Calu3 (cell line): ENCODE measurements at regions not wholly inside any gene's neighbourhood (a gene's known extent, or its start where the extent isn't known, plus 50 kb on each side); places are given as distances from the start of the nearest gene placed in this dataset.

Experiments used
- BruUV-seq: library from RNA; stranded (reverse); fragments of 400-500 nt; replicated peaks from 2 replicates; lab custom pipeline; 2021; lab: Mats Ljungman, UMichigan
- CTCF ChIA-PET: fragments of 300-600 bp; sonication (Branson Sonifier 250); formaldehyde crosslinking; loops from one replicate; lab custom pipeline; 2022; ENCODE audit warnings: antibody characterized with exemption; lab: Charles Lee
- DNase-seq: peaks from one replicate; pipeline ENCODE4 v3.0.0; 2022
- H3K27ac Mint-ChIP-seq: one replicate; pipeline ENCODE4 v1.8.0; 2022; ENCODE audit warnings: mixed read lengths; ENCODE audit not compliant: unreplicated experiment
- H3K27me3 Mint-ChIP-seq: one replicate; pipeline ENCODE4 v1.8.0; 2022; ENCODE audit warnings: mixed read lengths; ENCODE audit not compliant: unreplicated experiment
- H3K36me3 Mint-ChIP-seq: one replicate; pipeline ENCODE4 v1.8.0; 2022; ENCODE audit warnings: mild to moderate bottlenecking, moderate library complexity, mixed read lengths; ENCODE audit not compliant: insufficient read depth, unreplicated experiment
- H3K4me1 Mint-ChIP-seq: one replicate; pipeline ENCODE4 v1.8.0; 2022; ENCODE audit warnings: mild to moderate bottlenecking, low read depth, mixed read lengths; ENCODE audit not compliant: unreplicated experiment
- H3K4me3 Mint-ChIP-seq: one replicate; pipeline ENCODE4 v1.8.0; 2022; ENCODE audit warnings: mild to moderate bottlenecking, low read depth, moderate library complexity, mixed read lengths; ENCODE audit not compliant: unreplicated experiment
- H3K9me3 Mint-ChIP-seq: one replicate; pipeline ENCODE4 v1.8.0; 2022; ENCODE audit warnings: low read depth, mixed read lengths; ENCODE audit not compliant: unreplicated experiment
- CTCF ChIP-seq: fragments of 200-600 bp; IDR thresholded peaks from one replicate; pipeline ENCODE4 v1.8.0; 2022; ENCODE audit warnings: antibody characterized with exemption; ENCODE audit not compliant: unreplicated experiment
- intact Hi-C: fragments of 100-400 bp; cut with micrococcal nuclease; formaldehyde crosslinking; loops from one replicate; pipeline ENCODE4 v1.10.0; 2022; ENCODE audit not compliant: unreplicated experiment

GRCh38 chr17:33977729-33978514 lies 277.2 kb upstream of the CCL2 start:
- Mint-ChIP-seq H3K9me3 (peaks cover 10% of the 10 kb centered on the region), H3K27me3 (peaks cover 56% of the 10 kb centered on the region), H3K27ac (no peak overlapping the region), H3K36me3 (no peaks in the 10 kb centered on the region), H3K4me1 (no peaks in the 10 kb centered on the region), H3K4me3 (no peak overlapping the region)
- DNase-seq = no peak
- no peak for TF ChIP-seq CTCF
- CTCF ChIA-PET = no interaction called here
- intact Hi-C loops = no loop called here
- BruUV-seq = no TSS peak

GRCh38 chr17:33978889-33979288 lies 276.2 kb upstream of the CCL2 start:
- Mint-ChIP-seq H3K9me3 (peaks cover 10% of the 10 kb centered on the region), H3K4me3 (no peak overlapping the region), H3K4me1 (no peaks in the 10 kb centered on the region), H3K27ac (no peak overlapping the region), H3K27me3 (peaks cover 47% of the 10 kb centered on the region), H3K36me3 (no peaks in the 10 kb centered on the region)
- intact Hi-C loops = no loop called here
- no TSS peak for BruUV-seq
- TF ChIP-seq CTCF = no peak
- no peak for DNase-seq
- CTCF ChIA-PET = no interaction called here

DNA sequence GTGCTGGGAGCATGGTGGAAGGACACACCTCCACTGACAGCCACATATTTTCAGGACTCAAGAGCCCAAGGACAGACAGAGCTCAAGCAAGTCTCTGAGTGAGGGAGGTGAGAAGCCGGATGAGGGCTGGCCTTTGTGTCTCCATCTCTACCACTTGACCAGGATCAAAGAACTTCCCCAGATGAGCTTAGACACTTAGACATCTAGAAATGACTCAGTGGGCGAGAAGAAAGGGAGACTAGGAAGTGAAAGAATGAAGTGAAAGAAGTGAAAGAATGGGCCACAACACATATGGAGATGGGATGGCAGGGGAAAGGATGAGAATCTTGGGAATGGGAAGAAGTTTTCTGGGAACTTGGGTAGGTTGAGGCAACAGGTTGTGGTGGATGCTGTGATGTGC lies 274.9 kb upstream of the CCL2 start:
- no TSS peak for BruUV-seq
- no peaks in the 10 kb centered on the region for H3K36me3 Mint-ChIP-seq
- no peak overlapping the region for H3K27ac Mint-ChIP-seq
- CTCF ChIA-PET = interaction anchor here (0.5 to 1.0 kb wide), 2 partner anchors 16 to 337 kb away, joined by 3 to 4 read pairs; no protein-coding TSS in a partner anchor
- TF ChIP-seq CTCF = no peak
- peaks cover 34% of the 10 kb centered on the region for H3K27me3 Mint-ChIP-seq
- H3K9me3 Mint-ChIP-seq = peaks cover 10% of the 10 kb centered on the region
- intact Hi-C loops = no loop called here
- no peaks in the 10 kb centered on the region for H3K4me1 Mint-ChIP-seq
- no peak for DNase-seq
- H3K4me3 Mint-ChIP-seq = no peak overlapping the region

DNA sequence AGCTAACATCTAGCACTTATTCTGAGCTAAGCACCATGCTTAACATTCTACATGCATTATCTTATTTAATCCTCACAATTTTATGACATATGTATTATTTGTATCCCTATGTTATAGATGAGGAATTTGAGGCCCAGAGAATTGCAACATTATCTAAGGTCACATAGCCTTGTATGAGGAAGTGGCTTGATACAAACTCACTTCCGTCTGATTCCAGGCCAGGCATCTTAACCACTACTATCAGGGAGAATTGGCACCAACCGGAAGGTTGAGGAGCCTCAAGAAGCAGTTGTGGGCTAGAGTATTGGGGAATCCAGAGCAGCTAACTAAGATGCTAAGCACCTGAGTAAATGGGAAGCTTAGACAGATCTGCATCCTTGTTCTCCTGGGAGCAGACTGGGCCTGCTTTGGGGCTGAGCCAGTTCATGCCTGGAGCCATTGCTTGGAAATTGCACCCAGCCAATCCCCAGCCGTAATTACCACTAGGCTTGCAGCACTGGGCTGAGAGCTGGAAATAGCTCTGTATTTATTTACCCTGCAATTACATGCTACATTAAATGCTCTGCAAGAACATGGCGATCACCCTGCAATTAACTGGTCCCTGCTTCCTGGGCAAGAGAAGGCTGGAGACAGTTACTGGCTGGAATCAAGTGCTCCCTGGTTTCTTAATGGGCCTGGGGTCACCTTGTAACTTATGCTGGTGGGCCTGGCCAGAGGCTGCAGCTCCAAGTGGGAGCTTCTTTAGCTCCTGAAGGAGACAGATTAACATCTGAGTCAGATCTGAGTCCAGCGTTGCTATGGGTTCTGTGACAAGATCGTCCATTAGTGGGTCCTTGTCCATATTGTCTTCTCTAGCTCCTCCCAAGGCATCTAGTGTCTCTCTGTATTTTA lies 273.1 kb upstream of the CCL2 start:
- CTCF ChIA-PET = no interaction called here
- no TSS peak for BruUV-seq

More for the DNA sequence above, 273.1 kb upstream of the CCL2 start:
- intact Hi-C loops = no loop called here
- no peaks in the 10 kb centered on the region for H3K36me3 Mint-ChIP-seq
- no peak for TF ChIP-seq CTCF
- H3K9me3 Mint-ChIP-seq = peaks cover 3% of the 10 kb centered on the region
- H3K27ac Mint-ChIP-seq = no peak overlapping the region
- peaks cover 20% of the 10 kb centered on the region for H3K27me3 Mint-ChIP-seq
- H3K4me1 Mint-ChIP-seq = no peaks in the 10 kb centered on the region
- DNase-seq = no peak
- no peak overlapping the region for H3K4me3 Mint-ChIP-seq
